Endothelial cell of umbilical vein (primary cell): ENCODE measurements at regions not wholly inside any gene's neighbourhood (a gene's known extent, or its start where the extent isn't known, plus 50 kb on each side); places are given as distances from the start of the nearest gene placed in this dataset.
"Not testable (repeated sequence)": the region's sequence is repeated elsewhere in the genome, so short reads cannot be mapped to it uniquely, and the experiment has no call there.

ENCODE experiments used
- EZH2 ChIP-seq: IDR thresholded peaks from 2 replicates; pipeline ENCODE4 v1.6.1; 2012; ENCODE audit warnings: borderline replicate concordance, low read depth, mild to moderate bottlenecking, moderate library complexity, low read length, inconsistent platforms; ENCODE audit not compliant: severe bottlenecking
- GATA2 ChIP-seq: IDR thresholded peaks from 2 replicates; pipeline ENCODE4 v1.7.0; 2011; ENCODE audit warnings: low read depth, mild to moderate bottlenecking, moderate library complexity, mixed read lengths, low read length; ENCODE audit not compliant: insufficient read length, insufficient read depth
- MYC ChIP-seq: IDR thresholded peaks from one replicate; pipeline ENCODE4 v1.6.1; 2011; ENCODE audit warnings: mild to moderate bottlenecking, low read depth, low read length
- POLR2A ChIP-seq: IDR thresholded peaks from 2 replicates; pipeline ENCODE4 v1.6.1; 2012; ENCODE audit warnings: low read depth, mild to moderate bottlenecking, control low read depth, low read length
- POLR2AphosphoS5 ChIP-seq: IDR thresholded peaks from 2 replicates; pipeline ENCODE4 v1.6.1; 2012; ENCODE audit warnings: low read depth, mild to moderate bottlenecking, control low read depth, low read length, moderate library complexity; ENCODE audit not compliant: insufficient read depth
- TF ChIP-seq, protein P1 (sequence below), 2 donors: IDR thresholded peaks; 1 replicate in 1 of 2; 2 replicates in 1 of 2; pipeline ENCODE4 v1.5.1; 2011; ENCODE audit warnings: low read length in 2 of 2, mild to moderate bottlenecking in 2 of 2, moderate library complexity in 2 of 2, control low read depth in 1 of 2, inconsistent platforms in 1 of 2, low read depth in 1 of 2; ENCODE audit not compliant: insufficient read depth in 1 of 2; ENCODE audit errors: extremely low read depth in 1 of 2

DNA sequence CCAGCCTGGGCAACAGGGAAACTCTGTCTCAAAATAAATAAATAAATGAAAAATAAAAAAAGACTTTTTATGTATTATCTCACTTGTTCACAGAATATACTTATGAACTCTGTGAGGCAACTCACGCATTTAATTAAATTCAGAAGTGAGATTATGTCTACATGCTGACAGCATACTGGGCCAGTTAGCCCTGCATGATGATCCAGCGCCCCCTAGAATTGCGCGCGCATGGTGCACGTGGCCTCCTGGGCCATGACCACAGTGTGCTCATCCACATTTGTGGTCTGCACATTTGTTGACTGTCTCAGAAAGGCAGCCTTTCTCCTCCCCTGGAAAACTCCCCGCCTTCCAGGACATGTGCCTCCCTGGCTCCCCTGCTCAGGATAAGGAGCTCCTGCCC lies 64.8 kb upstream of the METTL9 start:
- not testable (repeated sequence) for TF ChIP-seq POLR2A, EZH2, MYC, POLR2AphosphoS5, GATA2
- TF ChIP-seq, protein P1, sequence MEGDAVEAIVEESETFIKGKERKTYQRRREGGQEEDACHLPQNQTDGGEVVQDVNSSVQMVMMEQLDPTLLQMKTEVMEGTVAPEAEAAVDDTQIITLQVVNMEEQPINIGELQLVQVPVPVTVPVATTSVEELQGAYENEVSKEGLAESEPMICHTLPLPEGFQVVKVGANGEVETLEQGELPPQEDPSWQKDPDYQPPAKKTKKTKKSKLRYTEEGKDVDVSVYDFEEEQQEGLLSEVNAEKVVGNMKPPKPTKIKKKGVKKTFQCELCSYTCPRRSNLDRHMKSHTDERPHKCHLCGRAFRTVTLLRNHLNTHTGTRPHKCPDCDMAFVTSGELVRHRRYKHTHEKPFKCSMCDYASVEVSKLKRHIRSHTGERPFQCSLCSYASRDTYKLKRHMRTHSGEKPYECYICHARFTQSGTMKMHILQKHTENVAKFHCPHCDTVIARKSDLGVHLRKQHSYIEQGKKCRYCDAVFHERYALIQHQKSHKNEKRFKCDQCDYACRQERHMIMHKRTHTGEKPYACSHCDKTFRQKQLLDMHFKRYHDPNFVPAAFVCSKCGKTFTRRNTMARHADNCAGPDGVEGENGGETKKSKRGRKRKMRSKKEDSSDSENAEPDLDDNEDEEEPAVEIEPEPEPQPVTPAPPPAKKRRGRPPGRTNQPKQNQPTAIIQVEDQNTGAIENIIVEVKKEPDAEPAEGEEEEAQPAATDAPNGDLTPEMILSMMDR (IDR thresholded peaks at IDR 0.05; ENCODE audit: extremely low read depth in 1 of 2, insufficient read depth in 1 of 2, low read depth in 1 of 2, low read length in 2 of 2) = not testable (repeated sequence)
